ENCODE measurements at regions not wholly inside any gene's neighbourhood (a gene's known extent, or its start where the extent isn't known, plus 50 kb on each side); places are given as distances from the start of the nearest gene placed in this dataset.

DNA sequence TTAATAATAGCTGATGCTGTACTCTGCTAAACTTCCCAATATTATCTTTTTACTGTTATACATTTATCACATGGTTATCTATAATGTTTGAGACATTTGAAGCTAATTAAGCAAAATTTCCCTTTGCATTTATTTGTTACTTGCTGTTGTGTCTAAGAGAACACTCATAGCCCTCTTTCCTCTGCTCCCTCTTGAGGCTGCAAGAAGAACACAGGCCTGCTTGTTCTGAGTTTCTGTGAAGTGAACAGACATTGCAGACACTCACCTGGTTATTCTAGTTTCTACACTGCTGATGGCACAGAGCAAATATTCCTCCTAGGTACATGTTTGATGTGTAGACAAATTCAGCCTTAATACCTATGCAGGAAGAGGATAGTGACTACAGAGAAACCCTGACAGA lies 367.8 kb downstream of the GASK1B start:
- no peak overlapping the region for H2AFZ ChIP-seq
- POLR2A ChIA-PET (ENCODE audit: unreplicated experiment), result no interaction called here
- no peak overlapping the region for H3K4me3 ChIP-seq
- H3K79me2 ChIP-seq (ENCODE audit: low read depth), result peaks cover 10% of the 10 kb centered on the region
- no peaks in the 10 kb centered on the region for H3F3A ChIP-seq (ENCODE audit: insufficient read depth, low read depth)
- no peak overlapping the region for H3K4me2 ChIP-seq
- H3K27ac ChIP-seq, result no peak overlapping the region
- peaks cover 25% of the 10 kb centered on the region for H3K36me3 ChIP-seq (ENCODE audit: low read depth)
- intact Hi-C loops (cut with micrococcal nuclease; ENCODE audit: unreplicated experiment), result no loop called here
- no peaks in the 10 kb centered on the region; the same call in 1 of the 2 replicates for H3K9me3 ChIP-seq (ENCODE audit: insufficient read depth, low read depth)
- CTCF ChIA-PET, result no interaction called here
- no peaks in the 10 kb centered on the region for H4K20me1 ChIP-seq (ENCODE audit: insufficient read depth)
- TF ChIP-seq EZH2 (IDR thresholded peaks at IDR 0.05; ENCODE audit: low read depth), result no peak
- TF ChIP-seq, protein P1, sequence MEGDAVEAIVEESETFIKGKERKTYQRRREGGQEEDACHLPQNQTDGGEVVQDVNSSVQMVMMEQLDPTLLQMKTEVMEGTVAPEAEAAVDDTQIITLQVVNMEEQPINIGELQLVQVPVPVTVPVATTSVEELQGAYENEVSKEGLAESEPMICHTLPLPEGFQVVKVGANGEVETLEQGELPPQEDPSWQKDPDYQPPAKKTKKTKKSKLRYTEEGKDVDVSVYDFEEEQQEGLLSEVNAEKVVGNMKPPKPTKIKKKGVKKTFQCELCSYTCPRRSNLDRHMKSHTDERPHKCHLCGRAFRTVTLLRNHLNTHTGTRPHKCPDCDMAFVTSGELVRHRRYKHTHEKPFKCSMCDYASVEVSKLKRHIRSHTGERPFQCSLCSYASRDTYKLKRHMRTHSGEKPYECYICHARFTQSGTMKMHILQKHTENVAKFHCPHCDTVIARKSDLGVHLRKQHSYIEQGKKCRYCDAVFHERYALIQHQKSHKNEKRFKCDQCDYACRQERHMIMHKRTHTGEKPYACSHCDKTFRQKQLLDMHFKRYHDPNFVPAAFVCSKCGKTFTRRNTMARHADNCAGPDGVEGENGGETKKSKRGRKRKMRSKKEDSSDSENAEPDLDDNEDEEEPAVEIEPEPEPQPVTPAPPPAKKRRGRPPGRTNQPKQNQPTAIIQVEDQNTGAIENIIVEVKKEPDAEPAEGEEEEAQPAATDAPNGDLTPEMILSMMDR (conservative IDR thresholded peaks at IDR 0.05), result no peak
- H3K27me3 ChIP-seq (ENCODE audit: insufficient read depth, low read depth), result no peaks in the 10 kb centered on the region
- no TSS peak for BruUV-seq (replicated peaks)
- no peak for DNase-seq
- H3K4me1 ChIP-seq (replicated peaks; ENCODE audit: insufficient read depth), result no peaks in the 10 kb centered on the region
- no peaks in the 10 kb centered on the region for H3K9me2 ChIP-seq (ENCODE audit: insufficient read depth)

- Histone ChIP-seq H3K4me2 (no peak overlapping the region), H3K27ac (no peak overlapping the region), H3K79me2 (ENCODE audit: low read depth) (no peaks in the 10 kb centered on the region; the same call in 1 of the 2 replicates), H3K27me3 (ENCODE audit: insufficient read depth, low read depth) (no peaks in the 10 kb centered on the region), H3K9me3 (ENCODE audit: insufficient read depth, low read depth) (no peaks in the 10 kb centered on the region; the same call in 1 of the 2 replicates), H3F3A (ENCODE audit: insufficient read depth, low read depth) (no peaks in the 10 kb centered on the region), H4K20me1 (ENCODE audit: insufficient read depth) (no peaks in the 10 kb centered on the region), H3K36me3 (ENCODE audit: low read depth) (peaks cover 25% of the 10 kb centered on the region), H3K4me3 (no peak overlapping the region), H3K4me1 (replicated peaks; ENCODE audit: insufficient read depth) (no peaks in the 10 kb centered on the region), H2AFZ (no peak overlapping the region), H3K9me2 (ENCODE audit: insufficient read depth) (no peaks in the 10 kb centered on the region)
- ChIA-PET POLR2A (ENCODE audit: unreplicated experiment) (no interaction called here), CTCF (no interaction called here)
- intact Hi-C loops (cut with micrococcal nuclease; ENCODE audit: unreplicated experiment), result no loop called here
- DNase-seq, result no peak
- no TSS peak for BruUV-seq (replicated peaks)
- TF ChIP-seq, protein P1 (conservative IDR thresholded peaks at IDR 0.05), result no peak
- no peak for TF ChIP-seq EZH2 (IDR thresholded peaks at IDR 0.05; ENCODE audit: low read depth)
These were observed 368.8 kb downstream of the GASK1B start for GRCh38 chr4:157803845-157804521.

DNA sequence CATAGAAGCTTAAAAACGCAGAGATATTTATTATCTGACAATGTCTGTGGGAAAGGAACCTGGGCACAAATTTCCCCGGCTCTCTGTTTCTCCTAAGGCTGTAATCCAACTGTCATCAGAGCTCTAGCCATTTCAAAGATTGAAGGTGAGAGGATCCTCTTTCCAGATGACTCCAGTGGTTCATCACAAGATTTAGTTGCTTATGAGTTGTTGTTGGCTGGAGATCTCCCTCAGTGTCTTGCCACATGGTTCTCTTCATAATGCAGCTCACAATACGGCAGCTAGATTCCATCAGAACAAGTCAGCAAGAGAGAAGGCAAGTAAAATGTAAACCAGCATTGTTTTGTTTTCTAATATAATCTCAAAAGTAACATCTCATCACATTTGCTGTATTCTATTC lies 369.4 kb downstream of the GASK1B start:
- no peak overlapping the region for H2AFZ ChIP-seq
- no peak overlapping the region for H3K4me3 ChIP-seq

More for the DNA sequence above, 369.4 kb downstream of the GASK1B start:
- TF ChIP-seq EZH2 (IDR thresholded peaks at IDR 0.05; ENCODE audit: low read depth), result no peak
- TF ChIP-seq, protein P1 (conservative IDR thresholded peaks at IDR 0.05), result no peak
- ChIA-PET CTCF (no interaction called here), POLR2A (ENCODE audit: unreplicated experiment) (no interaction called here)
- Histone ChIP-seq H3K36me3 (ENCODE audit: low read depth) (peaks cover 25% of the 10 kb centered on the region), H3K9me3 (ENCODE audit: insufficient read depth, low read depth) (no peaks in the 10 kb centered on the region; the same call in 1 of the 2 replicates), H3F3A (ENCODE audit: insufficient read depth, low read depth) (no peaks in the 10 kb centered on the region), H3K9me2 (ENCODE audit: insufficient read depth) (no peaks in the 10 kb centered on the region), H4K20me1 (ENCODE audit: insufficient read depth) (no peaks in the 10 kb centered on the region), H3K27me3 (ENCODE audit: insufficient read depth, low read depth) (no peaks in the 10 kb centered on the region), H3K79me2 (ENCODE audit: low read depth) (no peaks in the 10 kb centered on the region), H3K4me2 (no peak overlapping the region), H3K4me1 (replicated peaks; ENCODE audit: insufficient read depth) (no peaks in the 10 kb centered on the region), H3K27ac (no peak overlapping the region)
- BruUV-seq (replicated peaks), result no TSS peak
- DNase-seq, result no peak
- intact Hi-C loops (cut with micrococcal nuclease; ENCODE audit: unreplicated experiment), result no loop called here

Data from PC-9 (cell line).